GM23338 (cell line): ENCODE measurements at regions not wholly inside any gene's neighbourhood (a gene's known extent, or its start where the extent isn't known, plus 50 kb on each side); places are given as distances from the start of the nearest gene placed in this dataset.

Experiments used
- ATAC-seq: fragments of 200-7000 bp; cut with Tn5 transposase; 3 replicates; pipeline ENCODE4 v1.9.1; 2020
- DNase-seq: peaks from one replicate; pipeline ENCODE4 v3.0.0-alpha.2; 2015; ENCODE audit warnings: low spot score
- H2AFZ ChIP-seq: fragments of 200-600 bp; sonication (generic); 2 replicates; pipeline ENCODE4 v1.8.0; 2016; ENCODE audit warnings: antibody characterized with exemption, mild to moderate bottlenecking, moderate library complexity
- H3F3A ChIP-seq: fragments of 200-600 bp; sonication (generic); replicated peaks from 2 replicates; pipeline ENCODE4 v1.8.0; 2017; ENCODE audit warnings: antibody characterized with exemption, mixed run types, low read depth
- H3K27ac ChIP-seq: fragments of 200-600 bp; sonication (generic); 2 replicates; pipeline ENCODE4 v1.6.1; 2016; ENCODE audit warnings: low read depth
- H3K27me3 ChIP-seq: fragments of 200-600 bp; sonication (generic); 2 replicates; pipeline ENCODE4 v1.8.0; 2016; ENCODE audit warnings: mild to moderate bottlenecking, mixed run types, moderate library complexity; ENCODE audit not compliant: insufficient read depth
- H3K36me3 ChIP-seq: fragments of 200-600 bp; sonication (generic); 2 replicates; pipeline ENCODE4 v1.8.0; 2016; ENCODE audit warnings: mild to moderate bottlenecking; ENCODE audit not compliant: insufficient read depth
- H3K4me1 ChIP-seq: fragments of 200-600 bp; sonication (generic); 2 replicates; pipeline ENCODE4 v1.8.0; 2016; ENCODE audit warnings: mild to moderate bottlenecking, moderate library complexity; ENCODE audit not compliant: insufficient read depth
- H3K4me2 ChIP-seq: fragments of 200-600 bp; sonication (generic); 2 replicates; pipeline ENCODE4 v1.7.1; 2017; ENCODE audit warnings: mixed run types
- H3K4me3 ChIP-seq: fragments of 200-600 bp; sonication (generic); 2 replicates; pipeline ENCODE4 v1.6.1; 2016; ENCODE audit warnings: mixed run types
- H3K79me2 ChIP-seq: fragments of 200-600 bp; sonication (generic); replicated peaks from 2 replicates; pipeline ENCODE4 v1.8.0; 2017; ENCODE audit warnings: mild to moderate bottlenecking; ENCODE audit not compliant: insufficient read depth
- H3K9me2 ChIP-seq: fragments of 200-600 bp; sonication (generic); 2 replicates; pipeline ENCODE4 v1.8.0; 2017; ENCODE audit not compliant: insufficient read depth
- H4K20me1 ChIP-seq: fragments of 200-600 bp; sonication (generic); replicated peaks from 2 replicates; pipeline ENCODE4 v1.8.0; 2017; ENCODE audit warnings: mild to moderate bottlenecking; ENCODE audit not compliant: insufficient read depth
- H3K27ac Mint-ChIP-seq: 2 replicates; pipeline ENCODE4 v1.8.0; 2020; ENCODE audit warnings: inconsistent platforms, mild to moderate bottlenecking, moderate library complexity, mixed read lengths
- H3K27me3 Mint-ChIP-seq: 3 replicates; pipeline ENCODE4 v1.8.0; 2022; ENCODE audit warnings: low read depth, mild to moderate bottlenecking, moderate library complexity, mixed read lengths, inconsistent platforms; ENCODE audit not compliant: insufficient read depth, poor library complexity
- H3K36me3 Mint-ChIP-seq: 3 replicates; pipeline ENCODE4 v1.8.0; 2021; ENCODE audit warnings: low read depth, mild to moderate bottlenecking, inconsistent platforms, moderate library complexity, mixed read lengths
- H3K4me1 Mint-ChIP-seq: 3 replicates; pipeline ENCODE4 v1.8.0; 2020; ENCODE audit warnings: mild to moderate bottlenecking, inconsistent platforms, mixed read lengths
- H3K4me3 Mint-ChIP-seq: 3 replicates; pipeline ENCODE4 v1.8.0; 2021; ENCODE audit warnings: moderate library complexity, mild to moderate bottlenecking, inconsistent platforms, mixed read lengths
- H3K9me3 Mint-ChIP-seq: 3 replicates; pipeline ENCODE4 v1.8.0; 2020; ENCODE audit warnings: moderate library complexity, mild to moderate bottlenecking, inconsistent platforms, mixed read lengths
- CREB1 ChIP-seq: fragments of 250-450 bp; sonication (Bioruptor Pico); IDR thresholded peaks from 2 replicates; pipeline ENCODE4 v1.5.0; 2020; ENCODE audit warnings: low read depth, mild to moderate bottlenecking, moderate library complexity
- CTCF ChIP-seq, 2 experiments: fragments of 200-600 bp in 1 of 2; sonication (generic) in 1 of 2; conservative IDR thresholded peaks; 2 replicates each; pipeline versions ENCODE4 v1.5.1 to v1.6.1; 2016 to 2017; ENCODE audit warnings: antibody characterized with exemption in 2 of 2, low read depth in 2 of 2, mild to moderate bottlenecking in 2 of 2, moderate library complexity in 1 of 2
- ETS1 ChIP-seq: IDR thresholded peaks from 2 replicates; pipeline ENCODE4 v1.6.1; 2016; ENCODE audit warnings: antibody characterized with exemption
- EZH2 ChIP-seq: fragments of 200-600 bp; sonication (generic); IDR thresholded peaks from one replicate; pipeline ENCODE4 v1.8.0; 2017; ENCODE audit warnings: antibody characterized with exemption, mild to moderate bottlenecking, low read depth; ENCODE audit not compliant: unreplicated experiment
- EZH2phosphoT487 ChIP-seq: fragments of 200-600 bp; sonication (generic); IDR thresholded peaks from one replicate; pipeline ENCODE4 v1.8.1; 2018; ENCODE audit warnings: antibody characterized with exemption; ENCODE audit not compliant: unreplicated experiment
- JUNB ChIP-seq: IDR thresholded peaks from one replicate; pipeline ENCODE4 v1.6.1; 2016; ENCODE audit warnings: antibody characterized with exemption; ENCODE audit not compliant: unreplicated experiment
- NANOG ChIP-seq: IDR thresholded peaks from 2 replicates; pipeline ENCODE4 v1.6.1; 2016; ENCODE audit warnings: antibody characterized with exemption, borderline replicate concordance
- POLR2AphosphoS5 ChIP-seq: IDR thresholded peaks from 2 replicates; pipeline ENCODE4 v1.6.1; 2016; ENCODE audit warnings: antibody characterized with exemption, low read depth
- REST ChIP-seq: IDR thresholded peaks from one replicate; pipeline ENCODE4 v1.6.1; 2018; ENCODE audit warnings: antibody characterized with exemption; ENCODE audit not compliant: unreplicated experiment
- STAT1 ChIP-seq: IDR thresholded peaks from one replicate; pipeline ENCODE4 v1.6.1; 2016; ENCODE audit warnings: antibody characterized with exemption; ENCODE audit not compliant: unreplicated experiment
- ZNF114 ChIP-seq: fragments of 250-450 bp; sonication (Bioruptor Pico); IDR thresholded peaks from 2 replicates; pipeline ENCODE4 v1.5.0; 2020; ENCODE audit warnings: mild to moderate bottlenecking, moderate library complexity
- ZNF331 ChIP-seq: fragments of 250-450 bp; sonication (Bioruptor Pico); IDR thresholded peaks from 2 replicates; pipeline ENCODE4 v1.5.0; 2020; ENCODE audit warnings: low read depth, mild to moderate bottlenecking, moderate library complexity
- ZNF462 ChIP-seq: fragments of 250-450 bp; sonication (Bioruptor Pico); IDR thresholded peaks from 2 replicates; pipeline ENCODE4 v1.5.0; 2020; ENCODE audit warnings: mild to moderate bottlenecking, moderate library complexity

GRCh38 chr1:106876384-106876783, 180.1 kb upstream of the PRMT6 start:
- H3K79me2 ChIP-seq = no peaks in the 10 kb centered on the region
- no peaks in the 10 kb centered on the region for H3K4me1 ChIP-seq
- H3K4me2 ChIP-seq = no peak overlapping the region
- H2AFZ ChIP-seq = peak overlapping the region; percentile 86
- no peaks in the 10 kb centered on the region for H3K36me3 ChIP-seq
- Mint-ChIP-seq H3K27ac (no peak overlapping the region), H3K27me3 (peaks cover 2% of the 10 kb centered on the region), H3K4me3 (no peak overlapping the region), H3K36me3 (no peaks in the 10 kb centered on the region), H3K4me1 (no peaks in the 10 kb centered on the region; the same call in 2 of the 3 replicates), H3K9me3 (no peaks in the 10 kb centered on the region)
- H3K27me3 ChIP-seq = no peaks in the 10 kb centered on the region
- H3K4me3 ChIP-seq = no peak overlapping the region
- DNase-seq = peak; percentile 16
- TF ChIP-seq STAT1 = no peak
- TF ChIP-seq ZNF114 = no peak
- TF ChIP-seq REST = no peak
- TF ChIP-seq POLR2AphosphoS5 = no peak
- no peak for TF ChIP-seq ZNF462 (CRISPR knock-in tag)
- TF ChIP-seq ZNF331 = no peak
- no peak for TF ChIP-seq EZH2phosphoT487
- no peak for TF ChIP-seq NANOG
- TF ChIP-seq ETS1 = no peak
- TF ChIP-seq JUNB = no peak
- no peak for TF ChIP-seq EZH2
- no peak for TF ChIP-seq CREB1 (CRISPR knock-in tag)
- TF ChIP-seq CTCF (conservative IDR thresholded peaks at IDR 0.05; ENCODE audit: low read depth in 2 of 2) = no peak
- no peaks in the 10 kb centered on the region for H3F3A ChIP-seq
- no peak overlapping the region for H3K27ac ChIP-seq
- peaks cover 12% of the 10 kb centered on the region; the same call in 1 of the 2 replicates for H3K9me2 ChIP-seq
- peak; percentile 62 for ATAC-seq
- H4K20me1 ChIP-seq = no peaks in the 10 kb centered on the region
